ENCODE measurements at regions not wholly inside any gene's neighbourhood (a gene's known extent, or its start where the extent isn't known, plus 50 kb on each side); places are given as distances from the start of the nearest gene placed in this dataset.

GRCh38 chr10:2974083-2974482, 93.3 kb upstream of the PFKP start:
- WGBS, 3 donors: 75 to 85% (median 80%) methylated on average over 3 of the region's 3 CpGs
- H3K36me3 ChIP-seq: no peaks in the 10 kb centered on the region
- H3K4me1 ChIP-seq (ENCODE audit: insufficient read depth): no peaks in the 10 kb centered on the region
- no peaks in the 10 kb centered on the region for H3K9me3 ChIP-seq
- H3K27me3 ChIP-seq: no peaks in the 10 kb centered on the region
- DNase-seq: no peak
- no peak overlapping the region for H3K27ac ChIP-seq
- no peak overlapping the region for H3K4me3 ChIP-seq
- intact Hi-C loops (cut with DNase I): no loop called here
- TF ChIP-seq POLR2A (IDR thresholded peaks at IDR 0.05) (no peak), EP300 (IDR thresholded peaks at IDR 0.05) (no peak), CTCF (IDR thresholded peaks at IDR 0.05) (no peak)

- Histone ChIP-seq H3K27ac (no peak overlapping the region), H3K4me3 (no peak overlapping the region), H3K36me3 (no peaks in the 10 kb centered on the region), H3K27me3 (no peaks in the 10 kb centered on the region), H3K9me3 (no peaks in the 10 kb centered on the region), H3K4me1 (ENCODE audit: insufficient read depth) (no peaks in the 10 kb centered on the region)
- intact Hi-C loops (cut with DNase I): no loop called here
- TF ChIP-seq CTCF (IDR thresholded peaks at IDR 0.05) (no peak), POLR2A (IDR thresholded peaks at IDR 0.05) (no peak), EP300 (IDR thresholded peaks at IDR 0.05) (no peak)
- no peak for DNase-seq
- 82 to 87% (median 87%) methylated on average over 8 of the region's 8 CpGs for WGBS, 3 donors
These were observed 94.5 kb upstream of the PFKP start for GRCh38 chr10:2972810-2973209.

- Histone ChIP-seq H3K36me3 (no peaks in the 10 kb centered on the region), H3K27me3 (no peaks in the 10 kb centered on the region), H3K9me3 (no peaks in the 10 kb centered on the region), H3K4me3 (no peak overlapping the region), H3K4me1 (ENCODE audit: insufficient read depth) (no peaks in the 10 kb centered on the region), H3K27ac (no peak overlapping the region)
- intact Hi-C loops (cut with DNase I): no loop called here
- no peak for DNase-seq
- no peak for TF ChIP-seq POLR2A (IDR thresholded peaks at IDR 0.05)
- no peak for TF ChIP-seq CTCF (IDR thresholded peaks at IDR 0.05)
- no peak for TF ChIP-seq EP300 (IDR thresholded peaks at IDR 0.05)
- 20 to 31% (median 30%) methylated on average over 7 of the region's 7 CpGs for WGBS, 3 donors
These were observed 95.1 kb upstream of the PFKP start for GRCh38 chr10:2972216-2972615.

GRCh38 chr10:2970190-2970823, 97.0 kb upstream of the PFKP start:
- no peaks in the 10 kb centered on the region for H3K27me3 ChIP-seq
- WGBS, 3 donors: 85 to 90% (median 86%) methylated on average over 7 of the region's 7 CpGs
- intact Hi-C loops (cut with DNase I): no loop called here
- H3K9me3 ChIP-seq: no peaks in the 10 kb centered on the region
- no peaks in the 10 kb centered on the region for H3K4me1 ChIP-seq (ENCODE audit: insufficient read depth)
- DNase-seq: no peak
- H3K27ac ChIP-seq: no peak overlapping the region
- H3K4me3 ChIP-seq: no peak overlapping the region
- TF ChIP-seq EP300 (IDR thresholded peaks at IDR 0.05): no peak
- TF ChIP-seq CTCF (IDR thresholded peaks at IDR 0.05): no peak
- no peak for TF ChIP-seq POLR2A (IDR thresholded peaks at IDR 0.05)
- no peaks in the 10 kb centered on the region for H3K36me3 ChIP-seq
